GM12874 (cell line): ENCODE measurements at regions not wholly inside any gene's neighbourhood (a gene's known extent, or its start where the extent isn't known, plus 50 kb on each side); places are given as distances from the start of the nearest gene placed in this dataset.

Source experiments
- TF ChIP-seq, protein P1 (sequence below): IDR thresholded peaks from 2 replicates; pipeline ENCODE4 v1.5.1; 2011; ENCODE audit warnings: low read depth, mild to moderate bottlenecking, control low read depth, low read length, moderate library complexity; ENCODE audit not compliant: insufficient read depth

DNA sequence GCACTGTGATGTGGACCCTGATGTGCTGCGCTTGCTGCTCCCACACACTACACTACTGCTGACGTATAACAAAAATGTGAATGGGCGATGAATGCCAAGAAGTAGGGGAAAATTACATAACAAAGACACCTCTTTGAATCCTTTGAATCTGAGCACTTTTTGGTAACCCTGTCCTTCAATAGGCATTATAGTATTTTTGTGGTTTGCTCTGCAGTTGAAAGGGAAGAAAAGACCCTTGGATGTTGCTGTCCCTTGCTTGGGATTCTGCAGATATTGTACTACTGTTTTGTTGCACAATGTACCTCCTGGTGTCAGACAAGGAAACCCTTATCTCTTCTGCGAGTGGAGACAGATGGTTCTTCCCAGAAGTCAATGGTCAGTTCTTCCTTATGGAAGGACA is 124.8 kb upstream of the UBE3A start:
- TF ChIP-seq, protein P1, sequence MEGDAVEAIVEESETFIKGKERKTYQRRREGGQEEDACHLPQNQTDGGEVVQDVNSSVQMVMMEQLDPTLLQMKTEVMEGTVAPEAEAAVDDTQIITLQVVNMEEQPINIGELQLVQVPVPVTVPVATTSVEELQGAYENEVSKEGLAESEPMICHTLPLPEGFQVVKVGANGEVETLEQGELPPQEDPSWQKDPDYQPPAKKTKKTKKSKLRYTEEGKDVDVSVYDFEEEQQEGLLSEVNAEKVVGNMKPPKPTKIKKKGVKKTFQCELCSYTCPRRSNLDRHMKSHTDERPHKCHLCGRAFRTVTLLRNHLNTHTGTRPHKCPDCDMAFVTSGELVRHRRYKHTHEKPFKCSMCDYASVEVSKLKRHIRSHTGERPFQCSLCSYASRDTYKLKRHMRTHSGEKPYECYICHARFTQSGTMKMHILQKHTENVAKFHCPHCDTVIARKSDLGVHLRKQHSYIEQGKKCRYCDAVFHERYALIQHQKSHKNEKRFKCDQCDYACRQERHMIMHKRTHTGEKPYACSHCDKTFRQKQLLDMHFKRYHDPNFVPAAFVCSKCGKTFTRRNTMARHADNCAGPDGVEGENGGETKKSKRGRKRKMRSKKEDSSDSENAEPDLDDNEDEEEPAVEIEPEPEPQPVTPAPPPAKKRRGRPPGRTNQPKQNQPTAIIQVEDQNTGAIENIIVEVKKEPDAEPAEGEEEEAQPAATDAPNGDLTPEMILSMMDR = no peak

DNA sequence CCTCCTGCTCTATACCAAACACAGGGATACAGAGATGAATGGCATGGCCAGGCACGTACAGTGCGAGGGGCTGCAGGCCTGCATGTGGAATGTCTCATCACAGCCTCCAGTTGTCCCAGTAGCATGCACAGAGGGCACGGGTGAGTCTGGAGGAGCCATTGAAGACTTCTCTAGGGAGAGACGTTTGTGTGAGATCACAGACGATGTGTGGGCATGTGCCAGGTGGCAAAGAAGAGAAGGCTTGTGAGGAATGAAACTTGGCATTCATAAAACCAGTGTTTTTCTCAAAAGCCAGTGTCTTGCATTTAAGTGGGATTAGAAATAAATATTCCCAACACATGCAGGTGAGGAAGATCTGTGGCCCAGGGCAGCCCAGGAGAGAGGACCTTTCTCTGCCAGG is 119.1 kb upstream of the UBE3A start:
- TF ChIP-seq, protein P1 = no peak

DNA sequence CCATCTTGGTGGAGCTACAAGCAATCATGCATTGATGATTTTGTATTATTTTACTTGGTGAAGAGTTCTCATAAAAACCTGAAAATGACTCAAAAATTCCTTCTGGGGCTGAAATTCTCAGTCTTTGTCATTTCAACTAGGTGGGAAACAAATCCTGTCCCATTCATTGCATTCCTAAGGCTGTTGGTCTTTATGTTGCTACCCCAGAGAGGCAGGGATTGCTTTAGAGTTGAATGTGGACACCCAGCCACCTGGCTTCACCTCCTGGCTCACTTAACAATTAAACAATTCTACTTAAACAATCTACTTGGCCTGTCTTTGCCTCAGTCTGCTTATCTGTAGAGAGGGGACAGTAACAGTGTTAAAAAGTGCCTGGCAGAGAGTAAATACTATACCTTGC is 117.3 kb upstream of the UBE3A start:
- TF ChIP-seq, protein P1 = no peak

DNA sequence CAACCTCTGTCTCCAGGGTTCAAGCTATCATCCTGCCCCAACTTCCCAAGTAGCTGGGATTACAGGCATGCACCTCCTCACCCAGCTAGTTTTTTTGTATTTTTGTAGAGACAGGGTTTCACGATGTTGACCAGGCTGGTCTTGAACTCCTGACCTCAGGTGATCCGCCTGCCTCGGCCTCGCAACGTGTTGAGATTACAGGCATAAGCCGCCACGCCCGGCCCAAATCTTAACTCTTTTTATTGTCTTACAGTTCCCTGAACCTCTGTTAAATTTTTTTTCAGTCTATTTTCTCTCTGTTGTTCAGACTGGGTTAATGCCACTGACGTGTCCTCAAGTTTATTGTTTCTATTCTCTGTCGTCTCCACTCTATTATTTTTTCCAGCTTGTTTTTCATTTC is 115.8 kb upstream of the UBE3A start:
- TF ChIP-seq, protein P1 = no peak

DNA sequence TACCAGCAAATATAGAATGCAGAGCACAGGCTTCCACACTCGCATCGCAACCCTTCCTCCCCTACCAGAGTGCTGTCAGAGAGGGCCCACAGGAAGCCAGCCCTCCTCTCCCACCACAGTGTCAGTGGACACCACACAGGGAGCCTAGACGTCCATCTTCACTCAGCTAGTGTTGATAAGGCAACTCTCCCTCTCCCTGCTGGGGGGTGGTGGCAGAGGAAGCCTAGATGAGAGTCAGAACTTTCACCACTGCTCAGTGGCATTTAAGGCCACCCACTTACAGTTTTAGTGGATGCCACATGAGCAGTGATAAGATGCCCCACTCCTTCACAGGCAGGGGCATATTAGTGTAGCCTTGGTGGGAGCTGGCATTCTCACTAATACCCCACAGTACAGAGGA is 109.8 kb upstream of the UBE3A start:
- TF ChIP-seq, protein P1 = no peak

DNA sequence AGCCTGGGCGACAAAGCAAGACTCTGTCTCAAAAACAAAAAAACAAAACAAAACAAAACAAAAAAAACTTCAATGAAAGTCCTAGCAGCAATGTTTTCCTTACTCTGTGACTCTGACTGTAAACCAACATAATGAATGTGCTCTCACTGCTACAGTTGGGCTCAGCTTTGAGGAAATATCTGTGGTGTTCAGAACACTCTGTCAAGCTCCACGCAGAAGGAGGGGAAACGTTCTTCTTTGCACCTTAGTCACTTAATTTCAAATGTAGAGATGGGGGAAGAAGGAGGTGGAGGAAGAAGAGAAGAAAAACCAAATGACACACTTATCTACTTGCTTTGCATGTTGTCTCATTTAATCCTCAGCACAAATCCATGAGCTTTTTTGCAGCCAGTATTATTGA is 107.1 kb upstream of the UBE3A start:
- TF ChIP-seq, protein P1 = no peak

DNA sequence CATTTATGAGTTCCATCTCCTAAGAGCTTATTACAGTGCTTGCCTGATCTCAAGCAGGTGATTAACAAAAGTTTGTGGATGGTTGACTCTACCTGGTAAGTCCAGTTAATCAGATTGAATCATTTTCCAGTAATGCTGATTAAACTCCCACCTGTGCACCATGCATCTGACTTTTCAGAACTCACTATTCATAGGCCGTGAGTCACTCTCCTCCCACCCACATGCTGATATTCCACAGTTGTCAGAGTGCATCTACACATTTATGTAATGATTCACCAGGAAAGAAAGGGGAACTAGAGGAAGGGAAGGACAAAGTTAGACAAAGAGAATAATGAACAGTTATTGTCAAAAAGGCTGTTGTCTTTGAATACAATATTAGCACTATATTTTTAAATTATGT is 106.2 kb upstream of the UBE3A start:
- TF ChIP-seq, protein P1 = no peak

DNA sequence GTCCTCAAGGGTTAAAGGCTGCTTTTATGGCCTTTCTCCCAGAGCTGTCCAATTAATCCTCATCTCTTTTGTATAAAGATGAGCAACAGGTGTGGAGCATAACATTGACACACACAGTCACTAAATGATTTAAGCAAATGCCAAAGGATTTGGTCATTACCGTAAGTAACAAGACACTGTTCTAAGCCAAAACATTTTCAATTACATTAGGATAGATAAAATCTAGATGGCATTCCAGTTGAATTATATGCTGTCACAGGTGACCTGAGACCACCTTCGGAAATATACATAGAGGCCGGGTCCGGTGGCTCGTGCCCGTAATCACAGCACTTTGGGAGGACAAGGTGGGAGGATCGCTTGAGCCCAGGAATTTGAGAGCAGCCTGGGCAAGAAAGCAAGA is 105.3 kb upstream of the UBE3A start:
- TF ChIP-seq, protein P1 = no peak
